Smooth muscle cell (in vitro differentiated cells): ENCODE measurements at regions not wholly inside any gene's neighbourhood (a gene's known extent, or its start where the extent isn't known, plus 50 kb on each side); places are given as distances from the start of the nearest gene placed in this dataset.
A peak's percentile ranks its signal among the peaks of the same experiment; 100 is the strongest.
"Not testable (repeated sequence)": the region's sequence is repeated elsewhere in the genome, so short reads cannot be mapped to it uniquely, and the experiment has no call there.

Experiments
- DNase-seq: peaks from one replicate; lab custom pipeline; 2025; ENCODE audit not compliant: unreplicated experiment; lab: John Stamatoyannopoulos, UW
- H2AFZ ChIP-seq: fragments of 200-600 bp; sonication (generic); 2 replicates; pipeline ENCODE4 v1.6.0; 2016; ENCODE audit warnings: antibody characterized with exemption, low read depth, mild to moderate bottlenecking
- H3F3A ChIP-seq: fragments of 200-600 bp; sonication (generic); 2 replicates; pipeline ENCODE4 v1.6.0; 2017; ENCODE audit warnings: antibody characterized with exemption, low read depth
- H3K27ac ChIP-seq: fragments of 200-600 bp; sonication (generic); 2 replicates; pipeline ENCODE4 v1.5.1; 2016; ENCODE audit warnings: low read depth, mild to moderate bottlenecking
- H3K27me3 ChIP-seq: fragments of 200-600 bp; sonication (generic); 2 replicates; pipeline ENCODE4 v1.6.1; 2016; ENCODE audit warnings: low read depth, mild to moderate bottlenecking
- H3K36me3 ChIP-seq: fragments of 200-600 bp; sonication (generic); 2 replicates; pipeline ENCODE4 v1.5.1; 2016; ENCODE audit warnings: low read depth
- H3K4me1 ChIP-seq: fragments of 200-600 bp; sonication (generic); 2 replicates; pipeline ENCODE4 v1.5.1; 2016; ENCODE audit warnings: low read depth
- H3K4me2 ChIP-seq: fragments of 200-600 bp; sonication (generic); 2 replicates; pipeline ENCODE4 v1.6.0; 2016; ENCODE audit warnings: mild to moderate bottlenecking
- H3K4me3 ChIP-seq: fragments of 200-600 bp; sonication (generic); 2 replicates; pipeline ENCODE4 v1.5.1; 2016; ENCODE audit warnings: mild to moderate bottlenecking
- H3K79me2 ChIP-seq: fragments of 200-600 bp; sonication (generic); 2 replicates; pipeline ENCODE4 v1.6.0; 2016; ENCODE audit warnings: low read depth, mild to moderate bottlenecking
- H3K9ac ChIP-seq: fragments of 200-600 bp; sonication (generic); 2 replicates; pipeline ENCODE4 v1.6.0; 2016; ENCODE audit warnings: low read depth
- H3K9me3 ChIP-seq: fragments of 200-600 bp; sonication (generic); replicated peaks from 2 replicates; pipeline ENCODE4 v1.5.1; 2016; ENCODE audit warnings: low read depth
- H4K20me1 ChIP-seq: fragments of 200-600 bp; sonication (generic); 2 replicates; pipeline ENCODE4 v1.6.0; 2016; ENCODE audit warnings: low read depth
- WGBS: methylation state at CpG from one replicate; pipeline ENCODE4 v1.1.7; 2016; ENCODE audit warnings: low lambda C conversion rate; 5-methylcytosine and 5-hydroxymethylcytosine counted together
- TF ChIP-seq, protein P1 (sequence below): fragments of 200-600 bp; sonication (generic); IDR thresholded peaks from 2 replicates; pipeline ENCODE4 v1.5.1; 2017; ENCODE audit warnings: borderline replicate concordance, mild to moderate bottlenecking, antibody characterized with exemption; ENCODE audit not compliant: insufficient read depth, poor library complexity, severe bottlenecking

DNA sequence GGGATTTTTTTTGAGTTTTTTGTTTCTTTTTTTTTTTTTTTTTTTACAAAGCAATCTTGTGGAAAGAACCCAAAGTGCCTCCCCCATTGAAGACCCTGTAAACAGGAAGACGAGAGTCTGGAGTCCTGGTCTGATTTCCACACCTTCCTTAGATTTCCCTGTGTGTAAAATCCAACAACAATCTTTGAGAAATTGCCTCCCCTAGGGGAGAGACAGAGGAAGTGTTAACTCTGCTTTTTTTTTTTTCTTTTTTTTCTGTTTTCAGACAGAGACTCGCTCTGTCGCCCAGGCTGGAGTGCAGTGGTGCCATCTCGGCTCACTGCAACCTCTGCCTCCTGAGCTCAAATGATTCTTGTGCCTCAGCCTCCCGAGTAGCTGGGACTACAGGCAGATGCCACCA, 82.0 kb upstream of the CLEC6A start:
- WGBS: 31% methylated on average over 5 of the region's 5 CpGs

DNA sequence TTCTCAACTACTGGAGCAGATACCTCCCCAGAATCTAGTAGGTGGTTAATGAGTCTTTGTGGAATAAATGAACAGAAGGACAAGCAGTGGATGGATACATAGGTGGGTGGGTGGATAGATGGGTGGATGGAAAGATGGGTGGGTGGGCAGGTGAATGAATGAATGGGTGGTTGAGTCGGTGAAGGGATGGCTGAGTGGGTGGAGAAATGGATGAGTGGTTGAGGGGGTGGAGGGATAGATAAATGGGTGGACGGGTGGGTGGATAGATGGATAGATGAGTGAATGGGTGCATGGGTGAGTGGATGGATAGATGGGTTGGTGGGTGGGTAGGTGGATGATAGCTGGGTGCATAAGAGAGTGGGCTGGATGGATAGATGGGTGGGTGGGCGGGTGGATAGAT, 80.6 kb upstream of the CLEC6A start:
- H3K27me3 ChIP-seq, H3K4me1 ChIP-seq, H2AFZ ChIP-seq, H3F3A ChIP-seq, DNase-seq, H3K4me2 ChIP-seq, H3K9ac ChIP-seq, H3K9me3 ChIP-seq, H3K79me2 ChIP-seq, H4K20me1 ChIP-seq, H3K4me3 ChIP-seq, H3K27ac ChIP-seq, H3K36me3 ChIP-seq: not testable (repeated sequence)
- no CpG with 5 or more reads among the region's 3 CpGs for WGBS

More for the DNA sequence above, 82.0 kb upstream of the CLEC6A start:
- not testable (repeated sequence) for H3K79me2 ChIP-seq, H3K27ac ChIP-seq, H3K9me3 ChIP-seq, H3K36me3 ChIP-seq, H4K20me1 ChIP-seq, DNase-seq, H2AFZ ChIP-seq, H3K4me1 ChIP-seq, H3K27me3 ChIP-seq, H3F3A ChIP-seq, H3K4me2 ChIP-seq, H3K4me3 ChIP-seq, H3K9ac ChIP-seq
- TF ChIP-seq, protein P1, sequence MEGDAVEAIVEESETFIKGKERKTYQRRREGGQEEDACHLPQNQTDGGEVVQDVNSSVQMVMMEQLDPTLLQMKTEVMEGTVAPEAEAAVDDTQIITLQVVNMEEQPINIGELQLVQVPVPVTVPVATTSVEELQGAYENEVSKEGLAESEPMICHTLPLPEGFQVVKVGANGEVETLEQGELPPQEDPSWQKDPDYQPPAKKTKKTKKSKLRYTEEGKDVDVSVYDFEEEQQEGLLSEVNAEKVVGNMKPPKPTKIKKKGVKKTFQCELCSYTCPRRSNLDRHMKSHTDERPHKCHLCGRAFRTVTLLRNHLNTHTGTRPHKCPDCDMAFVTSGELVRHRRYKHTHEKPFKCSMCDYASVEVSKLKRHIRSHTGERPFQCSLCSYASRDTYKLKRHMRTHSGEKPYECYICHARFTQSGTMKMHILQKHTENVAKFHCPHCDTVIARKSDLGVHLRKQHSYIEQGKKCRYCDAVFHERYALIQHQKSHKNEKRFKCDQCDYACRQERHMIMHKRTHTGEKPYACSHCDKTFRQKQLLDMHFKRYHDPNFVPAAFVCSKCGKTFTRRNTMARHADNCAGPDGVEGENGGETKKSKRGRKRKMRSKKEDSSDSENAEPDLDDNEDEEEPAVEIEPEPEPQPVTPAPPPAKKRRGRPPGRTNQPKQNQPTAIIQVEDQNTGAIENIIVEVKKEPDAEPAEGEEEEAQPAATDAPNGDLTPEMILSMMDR: peak; percentile 55

DNA sequence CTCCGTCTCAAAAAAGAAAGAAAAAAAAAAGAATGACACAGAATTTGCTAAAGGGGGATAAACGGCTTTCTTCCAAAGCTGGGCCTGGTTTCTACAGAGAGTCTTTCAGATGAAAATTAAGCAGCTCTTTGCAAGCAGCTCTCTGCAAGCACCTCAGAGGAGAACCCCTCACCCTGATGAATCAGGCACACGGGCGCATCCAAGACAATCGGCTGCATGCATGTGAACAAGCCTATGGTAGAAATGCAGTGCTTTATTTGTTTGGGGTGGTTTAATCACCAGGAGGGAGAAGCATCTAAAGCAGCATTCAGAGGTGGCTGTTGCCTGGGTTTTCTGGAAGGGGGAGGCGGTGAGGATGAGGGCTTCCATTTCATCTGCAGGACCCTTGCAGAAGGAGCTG, 78.0 kb upstream of the CLEC6A start:
- WGBS: 84% methylated on average over 6 of the region's 6 CpGs
- not testable (repeated sequence) for H3K36me3 ChIP-seq, H3K4me3 ChIP-seq, H2AFZ ChIP-seq, H3K27ac ChIP-seq, H3K27me3 ChIP-seq, H3K9me3 ChIP-seq, H3K9ac ChIP-seq, H3K4me1 ChIP-seq, H3F3A ChIP-seq, H3K79me2 ChIP-seq, H4K20me1 ChIP-seq, DNase-seq, H3K4me2 ChIP-seq

DNA sequence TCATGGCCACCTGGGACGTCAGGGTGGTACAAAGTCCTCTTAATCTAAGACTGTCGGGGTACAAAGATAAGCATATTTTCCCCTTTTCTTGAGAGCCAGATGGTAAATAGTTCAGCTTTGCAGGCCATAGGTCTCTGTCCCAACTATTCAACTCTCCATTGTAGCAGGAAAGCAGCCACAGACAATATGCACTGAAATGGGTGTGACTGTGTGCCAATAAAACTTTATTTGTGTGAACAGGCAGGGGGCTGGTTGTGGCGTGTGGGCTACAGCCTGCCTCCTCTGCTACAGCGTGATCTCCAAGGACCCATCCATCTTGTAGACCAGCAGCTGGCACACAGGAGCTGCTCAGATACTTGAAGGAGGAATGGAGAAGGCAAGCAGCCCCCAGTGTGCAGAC, 73.2 kb upstream of the CLEC6A start:
- 94% methylated on average over 4 of the region's 4 CpGs for WGBS
- H3K36me3 ChIP-seq: not testable (repeated sequence)

DNA sequence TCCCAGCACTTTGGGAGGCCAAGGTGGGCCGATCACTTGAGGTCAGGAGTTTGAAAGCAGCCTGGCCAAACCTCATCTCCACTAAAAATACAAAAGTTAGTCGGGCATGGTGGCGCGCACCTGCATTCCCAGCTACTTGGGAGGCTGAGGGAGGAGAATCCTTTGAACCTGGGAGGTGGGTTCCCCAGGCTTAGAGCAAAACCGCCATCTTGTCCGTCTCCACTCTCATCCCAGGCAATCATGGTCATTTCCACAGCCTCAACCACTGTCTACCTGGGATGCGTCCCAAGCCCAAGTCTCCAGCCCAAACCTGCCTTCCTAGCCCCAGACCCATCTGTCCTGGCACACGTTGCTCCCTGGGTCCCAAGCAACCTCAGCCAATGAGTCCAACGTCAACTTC, 71.1 kb upstream of the CLEC6A start:
- not testable (repeated sequence) for H3K27me3 ChIP-seq, H3K4me3 ChIP-seq, H3K27ac ChIP-seq, H3K4me2 ChIP-seq, H3K9me3 ChIP-seq, H3K36me3 ChIP-seq, H4K20me1 ChIP-seq, DNase-seq, H2AFZ ChIP-seq, H3K9ac ChIP-seq, H3K4me1 ChIP-seq, H3F3A ChIP-seq, H3K79me2 ChIP-seq
- WGBS: 98% methylated on average over 9 of the region's 9 CpGs

More for the DNA sequence above, 73.2 kb upstream of the CLEC6A start:
- not testable (repeated sequence) for H3K27me3 ChIP-seq, H3K9ac ChIP-seq, H3F3A ChIP-seq, H3K9me3 ChIP-seq, H3K4me2 ChIP-seq, H3K4me1 ChIP-seq, H3K79me2 ChIP-seq, DNase-seq, H3K27ac ChIP-seq, H4K20me1 ChIP-seq, H2AFZ ChIP-seq, H3K4me3 ChIP-seq

DNA sequence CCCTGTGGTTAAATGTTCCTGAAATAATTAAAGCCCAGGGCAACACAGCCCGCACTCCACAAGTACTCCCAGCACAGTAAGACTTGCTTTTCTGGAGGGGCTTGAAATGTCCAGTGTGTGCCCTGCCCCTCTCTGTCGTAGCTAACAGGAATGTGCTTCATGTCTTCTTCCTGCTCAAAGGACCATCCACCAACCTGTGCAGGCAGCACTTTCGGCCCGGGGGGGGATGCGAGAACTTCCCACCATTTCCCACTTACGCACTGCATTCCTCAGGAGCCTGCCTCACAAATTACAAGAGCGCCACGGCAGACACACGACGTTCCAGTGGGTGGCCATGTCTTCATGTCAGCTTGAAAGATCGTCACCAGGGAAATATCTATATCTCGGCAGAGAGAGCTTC, 70.3 kb upstream of the CLEC6A start:
- not testable (repeated sequence) for H3K9me3 ChIP-seq, H3K27ac ChIP-seq, H3K79me2 ChIP-seq, H3K4me3 ChIP-seq, DNase-seq, H2AFZ ChIP-seq, H3K4me2 ChIP-seq, H3K4me1 ChIP-seq, H3K9ac ChIP-seq, H4K20me1 ChIP-seq, H3K36me3 ChIP-seq, H3K27me3 ChIP-seq, H3F3A ChIP-seq
- 96% methylated on average over 12 of the region's 12 CpGs for WGBS

DNA sequence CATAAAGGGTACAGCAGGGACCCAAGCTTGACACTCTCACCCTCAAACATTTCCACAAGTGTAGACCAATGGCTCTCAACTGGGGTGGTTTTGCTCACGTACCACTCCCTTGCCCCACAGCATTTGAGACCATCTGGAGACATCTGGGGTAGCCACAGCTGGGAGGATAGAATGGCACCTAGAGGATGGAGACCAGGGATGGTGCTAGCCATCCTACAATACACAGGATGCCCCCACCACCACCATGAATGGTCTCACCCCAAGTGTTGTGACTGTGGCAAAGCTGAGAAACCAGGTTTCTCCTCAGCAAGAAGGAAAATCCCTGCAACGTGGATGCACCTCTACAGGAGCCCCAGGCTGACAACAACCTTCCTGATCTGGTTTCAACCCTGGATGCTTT, 69.1 kb upstream of the CLEC6A start:
- H3K4me2 ChIP-seq, H3K79me2 ChIP-seq, H3K27ac ChIP-seq, H3K27me3 ChIP-seq, H3F3A ChIP-seq, H2AFZ ChIP-seq, H3K9ac ChIP-seq, H3K4me3 ChIP-seq, DNase-seq, H3K4me1 ChIP-seq, H4K20me1 ChIP-seq, H3K36me3 ChIP-seq, H3K9me3 ChIP-seq: not testable (repeated sequence)
- 92% methylated on average over 2 of the region's 2 CpGs for WGBS

DNA sequence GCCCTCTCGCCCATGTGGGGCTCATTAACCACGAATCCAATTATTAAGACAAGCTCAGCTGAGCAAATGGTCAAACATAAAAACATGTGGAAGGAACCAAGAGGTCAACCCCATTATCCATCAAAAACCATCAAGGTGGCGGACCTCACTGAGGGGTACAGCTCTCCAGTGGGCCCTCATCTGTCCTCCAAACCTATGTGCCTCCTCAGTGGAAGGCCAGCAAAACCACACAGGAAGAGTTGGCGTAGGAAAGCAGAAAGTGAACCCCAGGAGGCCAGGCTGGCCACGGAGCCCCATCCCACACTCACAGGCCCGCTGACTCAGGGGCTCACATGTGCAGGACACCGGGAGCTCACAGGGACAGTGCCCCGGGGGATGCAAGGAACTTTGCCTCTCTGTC, 66.5 kb upstream of the CLEC6A start:
- not testable (repeated sequence) for H3K4me3 ChIP-seq, H3K27me3 ChIP-seq, H3K27ac ChIP-seq, H3K9ac ChIP-seq, H3K79me2 ChIP-seq, H3K9me3 ChIP-seq, H3K4me1 ChIP-seq, H3K4me2 ChIP-seq, H2AFZ ChIP-seq, H3F3A ChIP-seq, DNase-seq, H4K20me1 ChIP-seq, H3K36me3 ChIP-seq
- 70% methylated on average over 8 of the region's 8 CpGs for WGBS
